HG03064 (cell line): ENCODE measurements at regions not wholly inside any gene's neighbourhood (a gene's known extent, or its start where the extent isn't known, plus 50 kb on each side); places are given as distances from the start of the nearest gene placed in this dataset.

Source experiments
- ATAC-seq: cut with Tn5 transposase; IDR thresholded peaks from one replicate; pipeline ENCODE4 v1.9.1; 2021; ENCODE audit warnings: low read depth; ENCODE audit not compliant: unreplicated experiment

- ATAC-seq = no peak
Observed at GRCh38 chr17:79428988-79429387, 181.9 kb downstream of the RBFOX3 start.

- no peak for ATAC-seq
Observed at GRCh38 chr17:79427621-79428539, 183.0 kb downstream of the RBFOX3 start.

GRCh38 chr17:79425686-79426085 is 185.2 kb downstream of the RBFOX3 start:
- ATAC-seq = no peak

- no peak for ATAC-seq
Observed at GRCh38 chr17:79424471-79425185, 186.2 kb downstream of the RBFOX3 start.

GRCh38 chr17:79423811-79424465 is 186.9 kb downstream of the RBFOX3 start:
- ATAC-seq = no peak

- no peak for ATAC-seq
Observed at GRCh38 chr17:79422236-79422635, 188.6 kb downstream of the RBFOX3 start.

- ATAC-seq = no peak
Observed at GRCh38 chr17:79420318-79421243, 190.3 kb downstream of the RBFOX3 start.

- no peak for ATAC-seq
Observed at GRCh38 chr17:79417476-79417988, 193.3 kb downstream of the RBFOX3 start.

GRCh38 chr17:79415909-79416308 is 194.9 kb downstream of the RBFOX3 start:
- no peak for ATAC-seq

- no peak for ATAC-seq
Observed at GRCh38 chr17:79415365-79415764, 195.5 kb downstream of the RBFOX3 start.

- no peak for ATAC-seq
Observed at GRCh38 chr17:79414793-79415211, 196.0 kb downstream of the RBFOX3 start.

- no peak for ATAC-seq
Observed at GRCh38 chr17:79414063-79414792, 196.6 kb downstream of the RBFOX3 start.

- no peak for ATAC-seq
Observed at GRCh38 chr17:79413611-79414010, 197.2 kb downstream of the RBFOX3 start.

GRCh38 chr17:79412886-79413390 is 197.9 kb downstream of the RBFOX3 start:
- no peak for ATAC-seq

- ATAC-seq = no peak
Observed at GRCh38 chr17:79412110-79412509, 198.7 kb downstream of the RBFOX3 start.

GRCh38 chr17:79411419-79411818 is 199.4 kb downstream of the RBFOX3 start:
- no peak for ATAC-seq

GRCh38 chr17:79410681-79411080 is 200.2 kb downstream of the RBFOX3 start:
- ATAC-seq = no peak

GRCh38 chr17:79408251-79408650 is 202.6 kb downstream of the RBFOX3 start:
- no peak for ATAC-seq

GRCh38 chr17:79407385-79407784 is 203.5 kb downstream of the RBFOX3 start:
- ATAC-seq = no peak
